K562 (cell line): ENCODE measurements at regions not wholly inside any gene's neighbourhood (a gene's known extent, or its start where the extent isn't known, plus 50 kb on each side); places are given as distances from the start of the nearest gene placed in this dataset.

Experiments used
- ATAC-seq: fragments of 200-7000 bp; cut with Tn5 transposase; 3 replicates; pipeline ENCODE4 v1.9.1; 2020; ENCODE audit warnings: moderate library complexity
- BruUV-seq: library from RNA; stranded (reverse); fragments of 400-500 nt; replicated peaks from 2 replicates; lab custom pipeline; 2021; lab: Mats Ljungman, UMichigan
- CTCF ChIA-PET: fragments of 300-600 bp; formaldehyde crosslinking; extraction: SDS; loops from one replicate; lab custom pipeline; 2021; ENCODE audit warnings: low intra/inter-chr PET ratio; lab: Yijun Ruan, JAX
- POLR2A ChIA-PET: fragments of 300-600, 350-650 bp; sonication (Branson Sonifier 250); formaldehyde crosslinking; extraction: SDS; loops from one replicate; lab custom pipeline; 2021; ENCODE audit warnings: antibody characterized with exemption, inconsistent platforms; lab: Yijun Ruan, JAX
- DNase-seq, 4 experiments: peaks; one replicate each; pipeline versions ENCODE4 v3.0.0 to v3.0.0-alpha.2; 2011 to 2018; ENCODE audit warnings: low spot score in 3 of 4, mixed read lengths in 3 of 4; ENCODE audit errors: extremely low read depth in 1 of 4
- FAIRE-seq: peaks from 2 replicates; lab custom pipeline; 2011; peaks lifted over from hg19 to GRCh38; lab: Jason Lieb, UNC
- H2AFZ ChIP-seq: 2 replicates; pipeline ENCODE4 v1.6.0; 2011; ENCODE audit warnings: low read depth, low read length, control low read depth, inconsistent platforms
- H3K27ac ChIP-seq: fragments of 200-600 bp; 3 replicates; pipeline ENCODE4 v1.8.0; 2011; ENCODE audit warnings: low read depth, mild to moderate bottlenecking, control low read depth, inconsistent platforms, low read length, moderate library complexity, mixed read lengths; ENCODE audit errors: extremely low read depth
- H3K27me3 ChIP-seq, 2 experiments: fragments of 300-600 bp in 1 of 2; 2 replicates in 1 of 2; 3 replicates in 1 of 2; pipeline versions ENCODE4 v1.6.0 to v1.8.0; 2011; ENCODE audit warnings: inconsistent platforms in 2 of 2, low read length in 2 of 2, mild to moderate bottlenecking in 1 of 2, mixed read lengths in 1 of 2, moderate library complexity in 1 of 2; ENCODE audit not compliant: control insufficient read depth in 2 of 2, insufficient read depth in 2 of 2
- H3K36me3 ChIP-seq: fragments of 300-600 bp; 3 replicates; pipeline ENCODE4 v1.8.0; 2011; ENCODE audit warnings: mild to moderate bottlenecking, low read length, inconsistent platforms; ENCODE audit not compliant: control insufficient read depth, insufficient read depth
- H3K4me1 ChIP-seq, 2 experiments: fragments of 200-600 bp in 1 of 2; replicated peaks in 1 of 2; 2 replicates in 1 of 2; 3 replicates in 1 of 2; pipeline versions ENCODE4 v1.5.1 to v1.8.0; 2011; ENCODE audit warnings: inconsistent platforms in 2 of 2, low read length in 2 of 2, mild to moderate bottlenecking in 1 of 2, mixed read lengths in 1 of 2, moderate library complexity in 1 of 2; ENCODE audit not compliant: control insufficient read depth in 2 of 2, insufficient read depth in 2 of 2
- H3K4me2 ChIP-seq: 2 replicates; pipeline ENCODE4 v1.6.1; 2011; ENCODE audit warnings: low read length, control low read depth, inconsistent platforms, mixed read lengths; ENCODE audit not compliant: insufficient read depth
- H3K4me3 ChIP-seq: fragments of 200-600 bp; sonication (generic), shearing (Covaris generic); 2 replicates; pipeline ENCODE4 v1.5.1; 2016; ENCODE audit warnings: control low read depth, inconsistent platforms
- H3K79me2 ChIP-seq: fragments of 200-600 bp; 3 replicates; pipeline ENCODE4 v1.8.0; 2011; ENCODE audit warnings: low read length, inconsistent platforms; ENCODE audit not compliant: control insufficient read depth, insufficient read depth
- H3K9ac ChIP-seq, 2 experiments: 2 replicates each; pipeline versions ENCODE4 v1.6.0 to v1.6.1; 2011; ENCODE audit warnings: low read depth in 2 of 2, low read length in 2 of 2, control low read depth in 1 of 2, inconsistent platforms in 1 of 2, mild to moderate bottlenecking in 1 of 2, mixed read lengths in 1 of 2; ENCODE audit not compliant: insufficient read depth in 1 of 2
- H3K9me1 ChIP-seq: one replicate; pipeline ENCODE4 v1.6.0; 2011; ENCODE audit warnings: inconsistent platforms, mild to moderate bottlenecking, low read length, moderate library complexity; ENCODE audit not compliant: control insufficient read depth, insufficient read depth
- H3K9me3 ChIP-seq: replicated peaks from 2 replicates; pipeline ENCODE4 v1.5.1; 2011; ENCODE audit warnings: low read depth, low read length, inconsistent platforms; ENCODE audit not compliant: control insufficient read depth, insufficient read depth
- H4K20me1 ChIP-seq: replicated peaks from 2 replicates; pipeline ENCODE4 v1.6.1; 2011; ENCODE audit warnings: low read length, inconsistent platforms, mixed read lengths; ENCODE audit not compliant: control insufficient read depth, insufficient read depth
- HDAC3 ChIP-seq: fragments of 450-650 bp; IDR thresholded peaks from 2 replicates; pipeline ENCODE4 v1.6.1; 2018; ENCODE audit warnings: borderline replicate concordance, mild to moderate bottlenecking, moderate library complexity; ENCODE audit not compliant: partially characterized antibody
- WGBS: fragments of 100-300 bp; shearing (Covaris generic); methylation state at CpG from one replicate; pipeline ENCODE4 v1.1.6; 2016; ENCODE audit warnings: low coverage, mixed read lengths; ENCODE audit not compliant: insufficient coverage; ENCODE audit errors: missing lambda C conversion rate; 5-methylcytosine and 5-hydroxymethylcytosine counted together
- in situ Hi-C: fragments of 300-500 bp; cut with MboI; formaldehyde crosslinking; loops from 4 replicates; pipeline ENCODE4 v1.15.0; 2018; ENCODE audit warnings: inconsistent platforms, mixed read lengths
- intact Hi-C: fragments of 100-400 bp; cut with micrococcal nuclease; formaldehyde crosslinking; loops from 2 replicates; pipeline ENCODE4 v1.14.2; 2022
- TF ChIP-seq, protein P1 (sequence below): fragments of 250-450 bp; sonication (Bioruptor Pico); IDR thresholded peaks from 2 replicates; pipeline ENCODE4 v1.9.0; 2021; ENCODE audit warnings: mild to moderate bottlenecking, inconsistent platforms
- TF ChIP-seq, protein P2 (sequence below), 2 experiments: fragments of 450-650 bp in 1 of 2; sonication (generic) in 1 of 2; formaldehyde crosslinking; conservative IDR thresholded peaks; 2 replicates each; pipeline versions ENCODE4 v1.4.0 to v1.8.1; 2020 to 2022; ENCODE audit warnings: mild to moderate bottlenecking in 1 of 2, missing genetic modification reagents in 1 of 2

DNA sequence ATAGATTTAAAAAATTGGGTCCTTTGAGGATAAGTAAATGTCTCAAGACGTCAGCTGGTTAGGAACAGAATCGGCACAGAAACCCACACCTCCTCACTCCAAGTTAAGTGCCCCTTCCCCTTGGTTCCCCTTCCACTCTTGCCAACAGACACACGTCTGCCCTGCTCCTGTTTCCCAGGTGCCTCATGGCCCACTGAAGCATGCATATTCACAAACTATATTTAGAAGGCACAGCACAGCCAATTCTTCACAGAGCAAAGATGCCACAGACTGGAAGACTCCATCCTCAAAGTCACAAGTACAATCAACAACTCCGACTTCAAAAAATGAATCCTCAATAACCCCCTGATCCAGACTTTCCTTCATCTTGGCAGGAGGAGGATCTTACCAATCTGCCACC lies 295.4 kb upstream of the NR2F2 start:
- no peaks in the 10 kb centered on the region for H3K36me3 ChIP-seq
- peaks cover 0 to 13% of the 10 kb centered on the region in 2 experiments; a peak in 2 of 5 replicates for H3K4me1 ChIP-seq
- WGBS = 52% methylated on average over 4 of the region's 4 CpGs
- DNase-seq = no peak
- H3K9me3 ChIP-seq = no peaks in the 10 kb centered on the region
- H3K4me3 ChIP-seq = no peak overlapping the region
- intact Hi-C loops = no loop called here
- H3K27me3 ChIP-seq = no peaks in the 10 kb centered on the region
- no peak for ATAC-seq
- in situ Hi-C loops = no loop called here
- H3K79me2 ChIP-seq = no peaks in the 10 kb centered on the region
- BruUV-seq = no TSS peak
- FAIRE-seq = no peak
- no peaks in the 10 kb centered on the region for H3K9me1 ChIP-seq
- H2AFZ ChIP-seq = 0 out of 2 replicates have a peak overlapping the region, but pooled peaks have one; percentile 12
- H4K20me1 ChIP-seq = no peaks in the 10 kb centered on the region
- TF ChIP-seq, protein P1, sequence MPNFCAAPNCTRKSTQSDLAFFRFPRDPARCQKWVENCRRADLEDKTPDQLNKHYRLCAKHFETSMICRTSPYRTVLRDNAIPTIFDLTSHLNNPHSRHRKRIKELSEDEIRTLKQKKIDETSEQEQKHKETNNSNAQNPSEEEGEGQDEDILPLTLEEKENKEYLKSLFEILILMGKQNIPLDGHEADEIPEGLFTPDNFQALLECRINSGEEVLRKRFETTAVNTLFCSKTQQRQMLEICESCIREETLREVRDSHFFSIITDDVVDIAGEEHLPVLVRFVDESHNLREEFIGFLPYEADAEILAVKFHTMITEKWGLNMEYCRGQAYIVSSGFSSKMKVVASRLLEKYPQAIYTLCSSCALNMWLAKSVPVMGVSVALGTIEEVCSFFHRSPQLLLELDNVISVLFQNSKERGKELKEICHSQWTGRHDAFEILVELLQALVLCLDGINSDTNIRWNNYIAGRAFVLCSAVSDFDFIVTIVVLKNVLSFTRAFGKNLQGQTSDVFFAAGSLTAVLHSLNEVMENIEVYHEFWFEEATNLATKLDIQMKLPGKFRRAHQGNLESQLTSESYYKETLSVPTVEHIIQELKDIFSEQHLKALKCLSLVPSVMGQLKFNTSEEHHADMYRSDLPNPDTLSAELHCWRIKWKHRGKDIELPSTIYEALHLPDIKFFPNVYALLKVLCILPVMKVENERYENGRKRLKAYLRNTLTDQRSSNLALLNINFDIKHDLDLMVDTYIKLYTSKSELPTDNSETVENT (CRISPR knock-in tag) = no peak
- TF ChIP-seq HDAC3 = no peak
- TF ChIP-seq, protein P2, sequence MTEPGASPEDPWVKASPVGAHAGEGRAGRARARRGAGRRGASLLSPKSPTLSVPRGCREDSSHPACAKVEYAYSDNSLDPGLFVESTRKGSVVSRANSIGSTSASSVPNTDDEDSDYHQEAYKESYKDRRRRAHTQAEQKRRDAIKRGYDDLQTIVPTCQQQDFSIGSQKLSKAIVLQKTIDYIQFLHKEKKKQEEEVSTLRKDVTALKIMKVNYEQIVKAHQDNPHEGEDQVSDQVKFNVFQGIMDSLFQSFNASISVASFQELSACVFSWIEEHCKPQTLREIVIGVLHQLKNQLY (CRISPR knock-in tag; conservative IDR thresholded peaks at IDR 0.05) = no peak
- POLR2A ChIA-PET = no interaction called here
- no peak overlapping the region for H3K4me2 ChIP-seq
- H3K9ac ChIP-seq = no peak overlapping the region
- CTCF ChIA-PET = no interaction called here
- no peak overlapping the region for H3K27ac ChIP-seq
